ENCODE measurements at regions not wholly inside any gene's neighbourhood (a gene's known extent, or its start where the extent isn't known, plus 50 kb on each side); places are given as distances from the start of the nearest gene placed in this dataset.

GRCh38 chr18:2281086-2281485 is 290.2 kb downstream of the METTL4 start:
- ChIA-PET CTCF (no interaction called here), POLR2A (no interaction called here)
- TF ChIP-seq ZNF121 (CRISPR knock-in tag; IDR thresholded peaks at IDR 0.05) (no peak), EMX1 (CRISPR knock-in tag; IDR thresholded peaks at IDR 0.05) (no peak), JUN (CRISPR knock-in tag; IDR thresholded peaks at IDR 0.05) (no peak), SMAD3 (CRISPR knock-in tag; IDR thresholded peaks at IDR 0.05; ENCODE audit: borderline replicate concordance) (no peak), FOXJ3 (CRISPR knock-in tag; IDR thresholded peaks at IDR 0.05; ENCODE audit: borderline replicate concordance) (no peak), ERG (CRISPR knock-in tag; IDR thresholded peaks at IDR 0.05) (no peak), RELA (CRISPR knock-in tag; IDR thresholded peaks at IDR 0.05; ENCODE audit: borderline replicate concordance) (no peak), NFATC4 (CRISPR knock-in tag; IDR thresholded peaks at IDR 0.05) (no peak), FOXP1 (CRISPR knock-in tag; IDR thresholded peaks at IDR 0.05; ENCODE audit: borderline replicate concordance) (no peak)
- TF ChIP-seq, protein P1, sequence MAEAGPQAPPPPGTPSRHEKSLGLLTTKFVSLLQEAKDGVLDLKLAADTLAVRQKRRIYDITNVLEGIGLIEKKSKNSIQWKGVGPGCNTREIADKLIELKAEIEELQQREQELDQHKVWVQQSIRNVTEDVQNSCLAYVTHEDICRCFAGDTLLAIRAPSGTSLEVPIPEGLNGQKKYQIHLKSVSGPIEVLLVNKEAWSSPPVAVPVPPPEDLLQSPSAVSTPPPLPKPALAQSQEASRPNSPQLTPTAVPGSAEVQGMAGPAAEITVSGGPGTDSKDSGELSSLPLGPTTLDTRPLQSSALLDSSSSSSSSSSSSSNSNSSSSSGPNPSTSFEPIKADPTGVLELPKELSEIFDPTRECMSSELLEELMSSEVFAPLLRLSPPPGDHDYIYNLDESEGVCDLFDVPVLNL (CRISPR knock-in tag; IDR thresholded peaks at IDR 0.05; ENCODE audit: borderline replicate concordance, low read depth): no peak
- TF ChIP-seq, protein P2, sequence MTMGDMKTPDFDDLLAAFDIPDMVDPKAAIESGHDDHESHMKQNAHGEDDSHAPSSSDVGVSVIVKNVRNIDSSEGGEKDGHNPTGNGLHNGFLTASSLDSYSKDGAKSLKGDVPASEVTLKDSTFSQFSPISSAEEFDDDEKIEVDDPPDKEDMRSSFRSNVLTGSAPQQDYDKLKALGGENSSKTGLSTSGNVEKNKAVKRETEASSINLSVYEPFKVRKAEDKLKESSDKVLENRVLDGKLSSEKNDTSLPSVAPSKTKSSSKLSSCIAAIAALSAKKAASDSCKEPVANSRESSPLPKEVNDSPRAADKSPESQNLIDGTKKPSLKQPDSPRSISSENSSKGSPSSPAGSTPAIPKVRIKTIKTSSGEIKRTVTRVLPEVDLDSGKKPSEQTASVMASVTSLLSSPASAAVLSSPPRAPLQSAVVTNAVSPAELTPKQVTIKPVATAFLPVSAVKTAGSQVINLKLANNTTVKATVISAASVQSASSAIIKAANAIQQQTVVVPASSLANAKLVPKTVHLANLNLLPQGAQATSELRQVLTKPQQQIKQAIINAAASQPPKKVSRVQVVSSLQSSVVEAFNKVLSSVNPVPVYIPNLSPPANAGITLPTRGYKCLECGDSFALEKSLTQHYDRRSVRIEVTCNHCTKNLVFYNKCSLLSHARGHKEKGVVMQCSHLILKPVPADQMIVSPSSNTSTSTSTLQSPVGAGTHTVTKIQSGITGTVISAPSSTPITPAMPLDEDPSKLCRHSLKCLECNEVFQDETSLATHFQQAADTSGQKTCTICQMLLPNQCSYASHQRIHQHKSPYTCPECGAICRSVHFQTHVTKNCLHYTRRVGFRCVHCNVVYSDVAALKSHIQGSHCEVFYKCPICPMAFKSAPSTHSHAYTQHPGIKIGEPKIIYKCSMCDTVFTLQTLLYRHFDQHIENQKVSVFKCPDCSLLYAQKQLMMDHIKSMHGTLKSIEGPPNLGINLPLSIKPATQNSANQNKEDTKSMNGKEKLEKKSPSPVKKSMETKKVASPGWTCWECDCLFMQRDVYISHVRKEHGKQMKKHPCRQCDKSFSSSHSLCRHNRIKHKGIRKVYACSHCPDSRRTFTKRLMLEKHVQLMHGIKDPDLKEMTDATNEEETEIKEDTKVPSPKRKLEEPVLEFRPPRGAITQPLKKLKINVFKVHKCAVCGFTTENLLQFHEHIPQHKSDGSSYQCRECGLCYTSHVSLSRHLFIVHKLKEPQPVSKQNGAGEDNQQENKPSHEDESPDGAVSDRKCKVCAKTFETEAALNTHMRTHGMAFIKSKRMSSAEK (CRISPR knock-in tag; IDR thresholded peaks at IDR 0.05; ENCODE audit: borderline replicate concordance): no peak
- TF ChIP-seq, protein P3, sequence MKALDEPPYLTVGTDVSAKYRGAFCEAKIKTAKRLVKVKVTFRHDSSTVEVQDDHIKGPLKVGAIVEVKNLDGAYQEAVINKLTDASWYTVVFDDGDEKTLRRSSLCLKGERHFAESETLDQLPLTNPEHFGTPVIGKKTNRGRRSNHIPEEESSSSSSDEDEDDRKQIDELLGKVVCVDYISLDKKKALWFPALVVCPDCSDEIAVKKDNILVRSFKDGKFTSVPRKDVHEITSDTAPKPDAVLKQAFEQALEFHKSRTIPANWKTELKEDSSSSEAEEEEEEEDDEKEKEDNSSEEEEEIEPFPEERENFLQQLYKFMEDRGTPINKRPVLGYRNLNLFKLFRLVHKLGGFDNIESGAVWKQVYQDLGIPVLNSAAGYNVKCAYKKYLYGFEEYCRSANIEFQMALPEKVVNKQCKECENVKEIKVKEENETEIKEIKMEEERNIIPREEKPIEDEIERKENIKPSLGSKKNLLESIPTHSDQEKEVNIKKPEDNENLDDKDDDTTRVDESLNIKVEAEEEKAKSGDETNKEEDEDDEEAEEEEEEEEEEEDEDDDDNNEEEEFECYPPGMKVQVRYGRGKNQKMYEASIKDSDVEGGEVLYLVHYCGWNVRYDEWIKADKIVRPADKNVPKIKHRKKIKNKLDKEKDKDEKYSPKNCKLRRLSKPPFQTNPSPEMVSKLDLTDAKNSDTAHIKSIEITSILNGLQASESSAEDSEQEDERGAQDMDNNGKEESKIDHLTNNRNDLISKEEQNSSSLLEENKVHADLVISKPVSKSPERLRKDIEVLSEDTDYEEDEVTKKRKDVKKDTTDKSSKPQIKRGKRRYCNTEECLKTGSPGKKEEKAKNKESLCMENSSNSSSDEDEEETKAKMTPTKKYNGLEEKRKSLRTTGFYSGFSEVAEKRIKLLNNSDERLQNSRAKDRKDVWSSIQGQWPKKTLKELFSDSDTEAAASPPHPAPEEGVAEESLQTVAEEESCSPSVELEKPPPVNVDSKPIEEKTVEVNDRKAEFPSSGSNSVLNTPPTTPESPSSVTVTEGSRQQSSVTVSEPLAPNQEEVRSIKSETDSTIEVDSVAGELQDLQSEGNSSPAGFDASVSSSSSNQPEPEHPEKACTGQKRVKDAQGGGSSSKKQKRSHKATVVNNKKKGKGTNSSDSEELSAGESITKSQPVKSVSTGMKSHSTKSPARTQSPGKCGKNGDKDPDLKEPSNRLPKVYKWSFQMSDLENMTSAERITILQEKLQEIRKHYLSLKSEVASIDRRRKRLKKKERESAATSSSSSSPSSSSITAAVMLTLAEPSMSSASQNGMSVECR (CRISPR knock-in tag; IDR thresholded peaks at IDR 0.05; ENCODE audit: borderline replicate concordance): no peak
- Mint-ChIP-seq H3K27me3 (ENCODE audit: low read depth) (no peaks in the 10 kb centered on the region), H3K27ac (no peak overlapping the region), H3K9me3 (peaks cover 16% of the 10 kb centered on the region), H3K36me3 (0 out of 2 replicates have a peak, but pooled peaks cover 3% of the 10 kb centered on the region), H3K4me3 (no peak overlapping the region), H3K4me1 (no peaks in the 10 kb centered on the region)
- DNase-seq (ENCODE audit: low spot score): no peak
- no peak for ATAC-seq

- POLR2A ChIA-PET: no interaction called here
- no peak overlapping the region for H3K4me3 Mint-ChIP-seq
- H3K9me3 Mint-ChIP-seq: peaks cover 18% of the 10 kb centered on the region
- no peaks in the 10 kb centered on the region for H3K27me3 Mint-ChIP-seq (ENCODE audit: low read depth)
- CTCF ChIA-PET: no interaction called here
- no peaks in the 10 kb centered on the region for H3K4me1 Mint-ChIP-seq
- no peak for ATAC-seq
- no peak overlapping the region for H3K27ac Mint-ChIP-seq
- 0 out of 2 replicates have a peak, but pooled peaks cover 3% of the 10 kb centered on the region for H3K36me3 Mint-ChIP-seq
- DNase-seq (ENCODE audit: low spot score): no peak
- TF ChIP-seq ZNF138 (CRISPR knock-in tag; conservative IDR thresholded peaks at IDR 0.05): no peak
- TF ChIP-seq, protein P4, sequence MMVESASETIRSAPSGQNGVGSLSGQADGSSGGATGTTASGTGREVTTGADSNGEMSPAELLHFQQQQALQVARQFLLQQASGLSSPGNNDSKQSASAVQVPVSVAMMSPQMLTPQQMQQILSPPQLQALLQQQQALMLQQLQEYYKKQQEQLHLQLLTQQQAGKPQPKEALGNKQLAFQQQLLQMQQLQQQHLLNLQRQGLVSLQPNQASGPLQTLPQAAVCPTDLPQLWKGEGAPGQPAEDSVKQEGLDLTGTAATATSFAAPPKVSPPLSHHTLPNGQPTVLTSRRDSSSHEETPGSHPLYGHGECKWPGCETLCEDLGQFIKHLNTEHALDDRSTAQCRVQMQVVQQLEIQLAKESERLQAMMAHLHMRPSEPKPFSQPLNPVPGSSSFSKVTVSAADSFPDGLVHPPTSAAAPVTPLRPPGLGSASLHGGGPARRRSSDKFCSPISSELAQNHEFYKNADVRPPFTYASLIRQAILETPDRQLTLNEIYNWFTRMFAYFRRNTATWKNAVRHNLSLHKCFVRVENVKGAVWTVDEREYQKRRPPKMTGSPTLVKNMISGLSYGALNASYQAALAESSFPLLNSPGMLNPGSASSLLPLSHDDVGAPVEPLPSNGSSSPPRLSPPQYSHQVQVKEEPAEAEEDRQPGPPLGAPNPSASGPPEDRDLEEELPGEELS (CRISPR knock-in tag; IDR thresholded peaks at IDR 0.05): no peak
- TF ChIP-seq AFF4 (CRISPR knock-in tag; IDR thresholded peaks at IDR 0.05; ENCODE audit: borderline replicate concordance): no peak
Observed at GRCh38 chr18:2281523-2282199, 289.6 kb downstream of the METTL4 start.

All from WTC11 (cell line).